ENCODE measurements at regions not wholly inside any gene's neighbourhood (a gene's known extent, or its start where the extent isn't known, plus 50 kb on each side); places are given as distances from the start of the nearest gene placed in this dataset.

- TF ChIP-seq CTCF (IDR thresholded peaks at IDR 0.05 in 2 of 3, conservative IDR thresholded peaks at IDR 0.05 in 1 of 3; ENCODE audit: borderline replicate concordance in 1 of 3, insufficient read depth in 1 of 3, low read depth in 2 of 3, low read length in 2 of 3): no peak
- TF ChIP-seq POLR2A (IDR thresholded peaks at IDR 0.05; ENCODE audit: borderline replicate concordance, extremely low read depth, insufficient read depth, insufficient read length): no peak
- TF ChIP-seq EZH2phosphoT487 (IDR thresholded peaks at IDR 0.05; ENCODE audit: borderline replicate concordance): no peak
These were observed 152.5 kb upstream of the ZNF32 start (continued) for GRCh38 chr10:43801140-43801539.

GRCh38 chr10:43796781-43797180 is 148.1 kb upstream of the ZNF32 start:
- no peaks in the 10 kb centered on the region for H3K9me2 ChIP-seq (ENCODE audit: insufficient read depth)
- H3K4me3 ChIP-seq (replicated peaks in 1 of 2; ENCODE audit: low read depth in 1 of 2, low read length in 2 of 2): no peak overlapping the region
- no peaks in the 10 kb centered on the region; a peak in 1 of 4 replicates for H3K36me3 ChIP-seq (ENCODE audit: control insufficient read depth in 1 of 2, insufficient read depth in 2 of 2, low read length in 2 of 2)
- no peak overlapping the region for H3K9ac ChIP-seq (ENCODE audit: low read length)
- peaks cover 59% of the 10 kb centered on the region for H3K27me3 ChIP-seq (ENCODE audit: insufficient read depth, low read length)
- no peak overlapping the region for H3K4me2 ChIP-seq (ENCODE audit: low read length)
- no peak overlapping the region for H3K27ac ChIP-seq (ENCODE audit: low read depth, low read length)
- DNase-seq (ENCODE audit: low read depth, low spot score): no peak
- H3K79me2 ChIP-seq (ENCODE audit: insufficient read depth, low read length): no peaks in the 10 kb centered on the region
- H3K9me3 ChIP-seq (ENCODE audit: control insufficient read depth in 1 of 2, insufficient read depth in 1 of 2, low read depth in 1 of 2, low read length in 2 of 2): no peaks in the 10 kb centered on the region
- H3K4me1 ChIP-seq (ENCODE audit: control insufficient read depth in 1 of 2, insufficient read depth in 2 of 2, low read length in 2 of 2): no peaks in the 10 kb centered on the region
- no peaks in the 10 kb centered on the region for H4K20me1 ChIP-seq (ENCODE audit: insufficient read depth)
- POLR2A ChIA-PET: no interaction called here
- intact Hi-C loops (cut with micrococcal nuclease): loop anchor here (2.0 kb wide), 1 partner anchor 14 kb away; no protein-coding TSS in a partner anchor
- H2AFZ ChIP-seq (ENCODE audit: low read depth, low read length, poor library complexity, severe bottlenecking): no peak overlapping the region
- no TSS peak for BruUV-seq (replicated peaks)
- TF ChIP-seq SIN3A (IDR thresholded peaks at IDR 0.05; ENCODE audit: low read depth) (no peak), ATF3 (IDR thresholded peaks at IDR 0.05) (no peak), ZFX (IDR thresholded peaks at IDR 0.05) (no peak), RAD21 (IDR thresholded peaks at IDR 0.05; ENCODE audit: low read depth) (no peak), ELF1 (IDR thresholded peaks at IDR 0.05; ENCODE audit: borderline replicate concordance, low read depth) (no peak), ZBTB33 (IDR thresholded peaks at IDR 0.05; ENCODE audit: extremely low read depth, insufficient replicate concordance, low read length) (no peak), TCF7L2 (IDR thresholded peaks at IDR 0.05; ENCODE audit: borderline replicate concordance, extremely low read depth, insufficient read depth, insufficient read length) (no peak), SRF (IDR thresholded peaks at IDR 0.05; ENCODE audit: low read depth) (no peak), MAX (IDR thresholded peaks at IDR 0.05) (no peak), EZH2 (IDR thresholded peaks at IDR 0.05) (no peak), JUND (IDR thresholded peaks at IDR 0.05) (no peak), ZNF274 (IDR thresholded peaks at IDR 0.05; ENCODE audit: low read depth, low read length) (no peak), SP1 (IDR thresholded peaks at IDR 0.05; ENCODE audit: low read depth) (no peak), POLR2A (IDR thresholded peaks at IDR 0.05; ENCODE audit: borderline replicate concordance, extremely low read depth, insufficient read depth, insufficient read length) (no peak), CTCF (IDR thresholded peaks at IDR 0.05 in 2 of 3, conservative IDR thresholded peaks at IDR 0.05 in 1 of 3; ENCODE audit: borderline replicate concordance in 1 of 3, insufficient read depth in 1 of 3, low read depth in 2 of 3, low read length in 2 of 3) (no peak), CBX3 (IDR thresholded peaks at IDR 0.05; ENCODE audit: low read depth) (no peak), YY1 (IDR thresholded peaks at IDR 0.05; ENCODE audit: extremely low read depth, insufficient replicate concordance, low read depth, low read length) (no peak), FOSL1 (IDR thresholded peaks at IDR 0.05; ENCODE audit: low read depth) (no peak), CEBPB (IDR thresholded peaks at IDR 0.05; ENCODE audit: low read depth) (no peak)
- CTCF ChIA-PET: no interaction called here
- RAD21 ChIA-PET (ENCODE audit: low non-redundant PET in 1 of 2, low total read pairs in 2 of 2, uncharacterized antibody in 2 of 2, unreplicated experiment in 2 of 2): no interaction called here
- ATAC-seq: no peak

Measured in HCT116 (cell line).